CD4-positive, alpha-beta T cell treated with Interleukin-4 for 1 hour (primary cell): ENCODE measurements at regions not wholly inside any gene's neighbourhood (a gene's known extent, or its start where the extent isn't known, plus 50 kb on each side); places are given as distances from the start of the nearest gene placed in this dataset.

Experiments used
- DNase-seq, 2 donors: peaks; one replicate each; pipeline ENCODE4 v3.0.0-alpha.2; 2020 to 2022

DNA sequence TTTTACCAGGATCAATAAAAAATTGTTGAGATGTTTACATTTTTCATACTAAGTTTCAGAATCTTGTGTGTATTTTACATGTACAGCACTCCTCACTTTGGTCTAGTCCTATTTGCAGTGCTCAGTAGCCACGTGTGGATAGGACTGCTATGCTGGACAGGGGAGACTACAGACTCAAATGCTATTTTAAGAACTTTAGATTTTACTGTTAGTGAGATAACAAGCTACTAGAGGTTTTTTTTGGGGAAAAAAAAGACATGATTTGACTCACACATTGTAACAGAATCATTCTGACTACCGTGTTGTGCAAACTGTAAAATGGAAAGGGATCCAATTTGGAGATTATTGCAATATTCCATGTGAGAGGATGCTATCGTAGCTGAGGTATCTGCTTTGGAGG lies 418.9 kb upstream of the PRMT6 start:
- no peak for DNase-seq

DNA sequence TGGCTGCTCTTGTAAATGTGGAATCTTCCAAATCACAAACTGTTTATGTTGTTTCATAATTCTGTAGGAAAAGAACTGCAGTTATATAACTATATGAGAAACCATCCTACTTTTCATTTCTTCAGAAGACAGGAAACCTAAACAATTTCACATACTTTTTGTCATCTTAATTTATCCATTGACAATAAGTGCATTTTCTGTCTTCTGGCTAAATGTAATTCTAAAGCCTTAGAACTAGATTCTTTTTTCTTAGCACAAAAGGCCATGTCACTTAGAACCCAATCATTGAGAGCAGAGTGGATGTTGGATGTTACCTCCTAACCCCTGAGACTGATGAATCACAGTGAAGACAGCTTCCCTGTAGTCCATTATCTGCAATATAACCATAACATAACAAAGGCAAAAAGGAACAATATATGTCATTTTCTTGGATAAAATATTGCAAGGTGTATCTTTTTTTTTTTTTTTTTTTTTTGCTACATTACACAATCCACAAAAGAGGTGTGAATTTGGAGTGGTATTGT lies 410.2 kb upstream of the PRMT6 start:
- no peak for DNase-seq

DNA sequence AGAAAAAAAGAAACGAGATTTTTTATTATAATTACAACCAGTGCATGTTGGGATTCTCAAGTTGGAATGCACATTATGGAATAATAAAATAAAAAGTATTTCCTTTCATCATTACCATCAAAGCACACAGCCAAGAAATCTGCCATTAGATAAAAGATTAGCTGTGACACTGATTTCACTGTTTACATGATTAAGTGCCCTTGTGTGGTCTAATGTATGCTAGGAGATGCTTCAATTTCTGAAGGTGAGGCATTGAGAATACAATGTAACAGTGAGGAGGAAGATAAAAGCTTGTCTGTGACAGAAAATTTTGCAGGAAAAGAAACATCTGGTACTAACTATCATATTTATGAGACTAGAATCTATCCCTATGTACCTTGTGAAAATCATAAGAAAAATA lies 409.7 kb upstream of the PRMT6 start:
- no peak for DNase-seq

DNA sequence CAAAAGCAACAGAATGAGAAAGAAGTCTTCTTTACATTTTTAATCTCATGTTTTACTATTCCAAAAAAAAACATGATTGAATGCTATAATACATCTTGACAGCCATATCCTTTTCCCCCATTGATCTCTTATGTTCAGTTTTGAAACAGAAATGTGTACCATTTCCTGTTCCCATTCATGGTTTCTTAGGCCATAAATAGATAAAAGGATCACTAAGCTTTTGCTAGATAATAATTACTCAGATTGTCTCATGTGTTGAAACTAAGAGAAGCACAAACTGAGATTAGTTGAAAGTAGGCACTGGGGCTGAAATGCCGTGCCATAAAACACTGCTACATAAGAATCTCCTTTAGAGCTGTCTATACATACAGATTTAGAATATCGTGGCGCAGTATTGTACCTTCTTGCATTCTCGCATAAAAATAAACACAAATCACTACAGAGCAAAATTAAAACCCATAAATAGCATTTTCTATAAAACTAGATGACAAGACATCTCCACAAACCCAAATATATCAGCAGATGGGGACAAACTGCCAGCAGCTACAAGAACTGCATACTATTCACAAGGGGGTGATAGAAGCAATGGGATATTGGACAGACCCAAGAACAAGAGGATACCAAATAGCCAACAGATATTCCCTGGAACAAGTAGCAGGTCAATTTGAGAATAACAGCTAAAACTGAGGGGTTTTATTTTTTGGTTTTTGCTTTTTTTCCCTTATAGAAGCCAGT lies 405.3 kb upstream of the PRMT6 start:
- DNase-seq = no peak

DNA sequence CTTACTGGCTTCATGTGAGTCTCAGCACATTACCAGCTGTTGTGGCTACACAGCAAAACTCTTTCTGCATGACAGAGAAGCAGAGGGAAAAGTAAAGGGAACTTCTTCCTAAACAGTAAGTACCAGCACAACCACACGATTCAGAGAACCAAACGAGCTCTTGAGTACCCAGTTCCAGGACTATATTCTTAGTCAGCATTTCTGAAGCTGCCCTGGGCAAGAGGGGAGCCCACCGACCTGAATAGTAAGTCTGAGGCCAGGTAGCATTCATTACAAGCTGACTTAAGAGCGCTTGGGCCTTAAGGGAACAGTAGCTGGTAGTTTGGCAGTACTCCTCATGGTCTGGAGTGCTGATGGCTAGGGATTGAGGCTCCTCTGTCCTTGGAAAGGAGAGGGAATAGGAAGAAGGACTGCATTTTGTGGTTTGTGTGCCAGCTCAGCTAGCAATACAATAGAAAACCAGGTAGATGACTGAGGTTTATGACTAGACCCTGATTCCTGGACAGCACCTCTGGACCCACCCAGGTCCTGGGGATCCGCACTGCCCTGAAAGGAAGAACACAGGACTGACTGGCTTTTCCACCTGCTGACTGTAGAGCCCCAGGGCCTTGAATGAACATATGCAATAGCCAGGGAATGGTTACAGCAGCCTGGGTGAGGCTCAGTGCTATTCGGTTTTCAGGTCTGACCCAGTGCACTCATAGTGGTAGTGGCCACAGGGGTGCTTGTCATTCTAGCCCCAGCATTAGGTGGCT lies 396.8 kb upstream of the PRMT6 start:
- no peak for DNase-seq

DNA sequence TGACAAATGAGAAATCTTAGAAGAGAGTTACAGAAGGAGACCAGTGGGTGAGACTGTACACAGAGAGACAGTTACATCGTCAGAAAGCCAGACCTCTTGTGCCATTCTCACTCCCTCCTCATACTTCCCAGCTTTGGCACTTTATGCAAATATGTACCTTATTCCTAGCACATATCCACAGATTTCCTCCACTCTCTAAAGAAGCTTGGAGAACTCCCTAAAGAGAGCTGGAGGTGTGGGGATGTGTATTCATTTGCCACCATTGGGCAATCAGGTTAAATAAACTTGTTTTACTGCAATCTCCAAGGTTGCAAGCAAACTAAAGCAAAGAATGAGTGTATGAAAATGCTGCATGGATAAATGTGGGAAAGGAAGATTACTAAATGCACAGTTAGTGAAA lies 380.9 kb upstream of the PRMT6 start:
- no peak for DNase-seq

DNA sequence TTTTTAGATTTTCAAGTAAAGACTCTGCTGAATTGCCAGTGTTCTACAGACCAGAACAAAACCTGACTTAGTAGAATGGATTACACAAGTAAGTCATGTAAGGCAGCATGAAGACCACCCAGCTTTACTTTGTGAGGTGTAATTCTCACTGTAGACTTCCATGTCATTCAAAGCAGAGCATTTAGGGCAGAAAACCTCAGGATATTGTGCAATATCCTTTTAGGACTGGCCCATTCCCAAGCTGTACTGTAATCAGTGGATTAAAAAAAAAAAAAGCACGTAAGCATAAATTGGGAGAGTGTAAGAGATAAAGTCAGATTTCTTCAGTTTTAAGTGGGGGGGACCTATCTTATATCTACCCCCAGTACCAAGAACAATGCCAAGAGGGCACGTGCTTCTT lies 380.5 kb upstream of the PRMT6 start:
- no peak for DNase-seq

DNA sequence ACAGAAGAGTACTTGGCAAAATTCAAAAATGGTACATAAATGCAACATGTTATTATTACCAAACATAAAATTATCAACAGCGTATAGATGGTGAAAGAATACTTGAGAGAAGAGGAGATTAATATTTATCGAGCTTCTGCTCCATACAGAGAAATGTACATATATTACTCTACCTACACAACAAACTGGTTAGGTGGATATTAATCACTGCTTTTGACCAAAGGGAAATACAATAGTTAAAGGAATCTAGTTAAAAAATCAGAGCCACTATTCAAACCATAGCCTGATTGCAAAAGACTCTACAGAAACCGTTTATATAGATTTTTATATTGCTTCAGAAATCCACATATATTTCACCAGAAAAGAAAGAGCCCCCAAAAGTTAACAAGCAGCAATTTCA lies 379.3 kb upstream of the PRMT6 start:
- DNase-seq = no peak

DNA sequence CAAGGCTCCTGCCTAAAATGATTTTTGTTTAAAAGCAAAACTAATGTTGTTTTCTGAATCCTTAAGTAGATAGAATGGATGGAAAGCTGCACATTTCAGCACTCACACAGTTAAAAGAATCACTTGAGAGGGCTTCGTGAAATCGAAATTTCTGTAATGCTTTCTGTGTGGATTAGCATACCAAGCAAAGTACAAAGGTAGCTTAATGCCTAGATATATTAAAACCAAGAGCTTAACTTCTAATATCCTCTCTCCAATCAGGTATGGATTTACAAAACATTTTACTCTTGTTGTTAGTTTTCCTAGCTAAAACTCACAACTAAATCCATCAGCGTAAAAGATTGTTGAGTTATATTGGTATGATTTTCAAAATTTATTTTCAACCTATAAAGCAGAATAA lies 378.8 kb upstream of the PRMT6 start:
- DNase-seq = no peak

DNA sequence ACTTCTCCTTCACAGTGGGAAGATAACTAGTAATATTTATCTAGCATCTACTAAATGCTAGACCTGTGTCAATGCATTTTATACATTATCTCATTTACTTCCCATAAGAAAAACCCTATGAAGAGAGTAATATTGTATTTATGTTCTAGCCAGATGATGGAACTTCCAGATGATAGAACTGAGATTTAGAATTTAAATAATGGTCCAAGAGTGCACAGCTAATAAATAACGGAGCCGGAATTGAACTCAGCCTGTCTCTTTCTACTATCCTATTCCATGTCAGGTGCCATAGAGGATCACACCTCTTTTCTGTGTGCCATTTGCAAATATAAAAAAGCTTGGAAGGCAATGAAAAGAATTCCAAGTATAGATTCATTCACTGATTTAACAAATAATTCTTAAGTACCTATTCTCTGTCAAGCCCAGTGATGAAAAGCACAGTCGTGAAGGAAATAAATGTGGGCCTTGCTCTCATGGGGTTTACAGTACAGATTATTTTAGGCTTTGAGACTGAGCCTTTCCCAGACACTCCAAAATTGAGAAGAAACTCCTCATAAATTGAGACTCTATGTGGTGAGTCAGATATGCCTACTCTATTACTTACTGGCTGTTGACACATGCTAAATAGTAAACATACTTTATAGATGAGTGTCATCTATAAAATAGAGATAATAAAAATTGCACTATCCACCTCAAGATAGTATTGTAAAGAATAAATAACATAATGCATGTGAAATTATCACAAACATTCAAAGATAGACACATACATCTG lies 378.0 kb upstream of the PRMT6 start:
- no peak for DNase-seq

DNA sequence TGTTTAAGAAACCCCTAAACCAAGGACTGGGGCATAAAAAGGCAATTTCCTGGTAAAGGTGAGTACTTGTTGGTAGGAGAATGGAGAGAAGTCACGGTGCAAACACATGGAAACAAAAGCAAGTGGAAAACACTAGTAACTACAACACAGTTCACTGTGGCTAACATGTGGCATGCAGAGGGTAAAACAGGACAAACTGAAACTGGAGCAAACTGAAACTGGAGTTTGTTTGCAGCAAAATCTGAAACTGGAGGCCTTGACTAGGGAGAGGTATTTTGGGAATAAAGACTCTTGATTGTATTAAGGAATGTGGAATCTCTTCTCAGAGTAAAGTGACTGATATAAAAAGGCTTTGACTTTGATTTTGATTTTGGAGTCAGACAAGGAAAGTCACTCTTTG lies 376.3 kb upstream of the PRMT6 start:
- no peak for DNase-seq

DNA sequence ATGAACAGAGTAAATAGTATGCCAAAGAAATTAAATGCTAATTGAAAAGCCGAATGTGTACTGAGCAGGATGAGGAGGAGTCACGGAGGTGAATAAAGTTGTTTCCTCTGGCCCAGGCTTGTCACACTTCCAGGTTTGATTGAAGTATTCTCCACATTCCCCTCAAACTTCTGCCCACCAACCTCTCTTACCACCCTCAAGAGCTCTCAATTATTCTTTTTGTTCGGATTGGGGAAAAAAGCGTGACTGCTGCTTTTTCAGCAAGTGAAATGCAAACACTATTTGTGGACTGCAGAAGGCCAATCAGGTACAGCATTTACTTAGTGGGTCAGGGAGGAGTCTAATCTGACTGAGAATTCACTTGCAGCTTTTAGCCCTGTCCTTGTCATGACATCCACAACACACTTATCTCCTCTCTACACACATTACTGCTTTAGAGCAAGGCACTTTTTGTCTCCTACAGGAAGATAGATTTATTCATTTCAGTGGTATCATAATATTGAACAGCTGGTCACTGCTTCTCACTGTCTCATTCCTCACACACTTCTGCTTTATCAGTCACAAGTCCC lies 375.6 kb upstream of the PRMT6 start:
- DNase-seq = no peak

DNA sequence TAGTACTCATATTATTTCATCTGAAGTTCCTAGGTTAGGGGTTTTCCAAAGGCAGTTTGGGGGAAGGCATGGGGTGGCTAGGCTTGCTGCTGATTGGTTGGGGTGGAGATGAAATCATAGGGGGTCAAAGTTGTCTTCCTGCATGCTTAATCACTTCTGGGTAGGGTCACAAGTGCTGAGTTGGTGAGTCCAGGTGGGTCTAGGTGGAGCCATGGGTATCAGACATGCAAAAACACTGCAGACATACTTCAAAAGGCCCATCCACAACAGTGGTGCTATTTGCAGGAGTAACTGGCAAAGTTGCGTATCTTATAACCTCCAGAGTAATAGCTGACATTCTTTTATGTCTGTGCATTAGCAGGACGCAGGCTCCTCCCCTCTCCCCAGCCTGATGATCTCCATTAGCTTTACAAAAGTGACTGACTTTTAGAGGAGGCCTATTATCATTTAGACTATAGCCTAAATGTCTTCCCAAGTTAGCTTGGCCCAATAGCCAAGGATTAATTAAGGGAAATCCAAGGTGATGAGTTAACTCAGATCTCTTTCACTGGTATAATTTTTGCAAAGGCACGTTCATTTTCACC lies 374.4 kb upstream of the PRMT6 start:
- no peak for DNase-seq

DNA sequence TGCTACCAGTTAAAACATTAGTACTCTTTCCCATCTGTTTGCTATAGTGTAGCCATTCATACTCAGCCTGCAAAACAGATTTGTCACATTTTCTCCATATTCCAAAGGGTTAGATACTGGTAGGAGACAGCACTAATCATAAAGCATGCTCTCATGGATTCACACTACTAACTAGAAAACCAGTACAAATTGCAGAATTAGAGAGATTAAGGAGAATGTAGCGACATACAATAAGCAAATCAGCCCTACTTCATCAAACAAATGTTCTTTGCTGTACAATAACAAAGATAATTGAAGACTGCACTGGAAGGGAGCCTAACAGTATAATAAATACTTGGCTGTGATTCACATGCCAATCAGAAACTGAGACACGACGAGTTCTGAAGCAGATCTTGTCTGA lies 368.0 kb upstream of the PRMT6 start:
- no peak for DNase-seq

DNA sequence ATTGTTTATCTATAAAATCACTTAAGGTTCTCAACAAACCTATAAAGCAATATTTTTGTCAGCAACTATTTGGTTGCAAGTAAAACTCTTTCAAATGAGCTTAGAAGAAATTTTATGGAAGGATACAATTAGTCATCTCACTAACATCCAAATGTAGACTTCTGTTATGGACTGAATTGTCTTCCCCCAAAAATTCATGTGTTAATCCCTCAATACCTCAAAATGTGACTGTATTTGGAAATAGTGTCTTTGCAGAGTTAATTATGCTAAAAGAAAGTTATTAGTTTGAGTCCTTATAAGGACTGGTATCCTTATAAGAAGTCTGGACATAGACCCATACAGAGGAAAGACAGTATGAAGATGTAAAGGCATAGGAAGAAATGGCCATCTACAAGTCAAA lies 357.8 kb upstream of the PRMT6 start:
- DNase-seq = no peak

DNA sequence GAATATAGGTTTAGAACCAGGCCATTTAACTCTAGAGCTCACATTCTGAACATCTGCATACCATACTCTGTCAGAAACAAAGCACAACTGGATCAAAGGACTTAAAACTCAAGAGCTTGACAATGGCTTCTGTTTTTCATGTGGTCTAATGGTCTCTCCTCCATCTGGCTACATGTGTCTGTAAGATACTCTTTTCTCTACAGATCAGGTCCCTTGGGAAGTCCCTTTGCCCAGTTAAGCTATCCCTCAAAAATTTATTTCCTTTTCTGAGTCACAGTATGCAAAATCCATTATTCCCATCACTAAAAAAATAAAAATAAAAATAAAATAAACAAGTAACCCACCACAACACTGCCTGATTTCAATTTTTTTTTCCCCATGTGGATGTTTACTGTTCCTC lies 357.0 kb upstream of the PRMT6 start:
- no peak for DNase-seq

DNA sequence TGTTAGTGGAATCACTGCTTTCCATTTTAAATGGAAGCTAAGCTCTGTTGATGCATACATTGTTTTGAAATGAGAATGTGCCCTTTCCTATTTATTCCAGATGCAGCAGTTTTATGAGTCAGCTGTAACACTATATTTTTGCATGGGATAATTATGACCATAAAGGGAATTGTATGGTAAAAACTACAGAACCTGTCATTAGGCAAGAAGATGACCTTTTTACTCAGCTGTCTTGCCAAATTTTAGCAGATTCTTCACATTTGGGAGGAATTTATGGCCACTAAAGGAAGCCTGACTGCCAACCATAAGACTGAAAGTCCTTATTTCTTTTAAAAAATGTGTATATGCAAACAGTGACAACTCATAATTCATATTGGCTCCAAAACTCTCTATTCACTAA lies 356.3 kb upstream of the PRMT6 start:
- DNase-seq = no peak

DNA sequence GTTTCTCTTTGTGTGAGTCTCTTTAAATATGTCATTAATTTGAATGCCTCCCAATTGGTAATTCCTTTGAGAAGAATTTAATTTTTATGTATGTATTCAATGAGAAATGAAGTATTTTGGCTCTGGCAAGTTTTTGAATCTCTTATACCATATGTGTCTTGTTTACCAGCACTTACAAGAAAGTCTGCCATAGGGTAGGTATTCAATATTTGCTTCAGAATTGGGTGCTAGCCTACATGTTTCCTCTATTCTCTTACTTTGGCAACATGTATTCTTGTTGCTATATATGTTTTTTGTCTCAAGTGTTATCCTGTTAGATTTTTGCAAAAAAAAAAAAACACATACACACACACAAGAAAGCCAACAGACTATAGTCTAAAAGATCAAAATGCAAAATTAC lies 350.5 kb upstream of the PRMT6 start:
- DNase-seq = no peak

DNA sequence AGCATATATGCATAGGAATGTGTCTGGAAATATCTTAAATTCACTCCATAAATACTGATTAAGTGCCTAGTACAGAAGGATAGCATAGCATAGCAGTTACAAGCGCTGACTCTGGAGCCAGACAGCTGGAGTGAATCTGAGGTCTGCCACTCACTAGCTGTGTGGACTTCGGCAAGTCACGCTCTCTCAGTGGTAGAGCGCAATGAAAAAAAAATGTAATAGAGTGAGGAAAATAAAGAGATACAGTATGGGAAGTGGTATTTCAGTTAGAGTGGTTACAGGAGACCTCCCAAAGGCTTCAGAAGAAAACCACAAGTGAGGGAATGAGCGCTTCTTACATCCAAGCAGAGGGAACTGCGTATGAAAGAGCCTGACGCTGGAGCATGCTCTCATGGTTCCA lies 338.9 kb upstream of the PRMT6 start:
- DNase-seq = no peak

DNA sequence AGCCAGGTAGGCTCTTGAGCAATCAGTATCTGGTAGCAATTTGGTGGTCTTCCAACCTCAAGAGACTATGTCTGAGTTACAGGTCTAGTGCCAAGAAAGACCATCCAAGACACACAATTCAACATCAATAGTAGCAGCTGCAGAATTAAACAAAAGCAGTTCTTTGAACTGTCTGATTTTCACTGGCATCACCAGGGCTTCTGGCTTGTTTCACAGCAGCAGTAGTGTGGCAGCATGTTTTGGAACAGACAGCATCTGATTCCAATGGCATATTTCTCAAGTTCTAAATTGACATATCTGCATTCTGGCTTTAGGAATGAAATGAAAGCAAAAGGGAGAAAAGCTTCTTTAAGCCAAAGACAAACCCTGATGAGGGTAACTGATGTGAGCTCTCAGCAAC lies 334.7 kb upstream of the PRMT6 start:
- no peak for DNase-seq

DNA sequence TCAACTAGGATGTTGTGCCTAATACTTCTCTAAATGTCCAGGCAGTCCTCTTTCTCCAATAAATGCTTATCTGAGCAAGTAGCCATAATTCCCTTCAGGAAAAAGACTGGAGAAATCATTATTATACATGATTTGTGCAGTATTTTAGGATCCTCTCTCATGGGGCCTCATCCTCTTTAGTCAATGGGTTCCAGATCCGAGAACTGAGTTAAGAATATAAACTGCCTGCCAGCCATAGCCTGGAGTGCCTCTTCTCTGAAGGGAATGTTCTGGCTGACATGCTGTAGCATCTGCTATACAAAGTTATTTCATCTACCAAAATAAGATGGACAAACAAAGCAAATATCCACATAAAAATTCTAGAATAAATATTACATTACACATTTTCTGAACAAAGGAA lies 334.0 kb upstream of the PRMT6 start:
- no peak for DNase-seq

DNA sequence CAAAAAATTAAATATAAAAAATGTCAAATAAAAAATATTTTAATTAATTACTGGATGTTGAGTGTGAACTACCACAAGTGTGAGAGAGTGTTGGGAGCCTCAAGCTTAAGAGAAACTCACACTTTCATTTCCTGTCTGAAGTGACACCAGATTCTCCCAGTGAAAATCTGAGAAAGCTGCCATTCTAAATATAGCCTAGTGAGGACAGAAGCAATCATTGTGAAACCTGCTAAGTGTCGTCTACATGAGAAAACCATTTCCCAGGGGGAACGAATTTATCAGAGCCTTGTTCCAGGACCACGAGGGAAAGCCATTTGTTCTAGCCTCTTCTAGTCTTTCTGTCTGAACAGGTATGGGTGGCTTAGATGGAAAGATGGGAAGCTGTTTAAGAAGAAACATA lies 329.3 kb upstream of the PRMT6 start:
- no peak for DNase-seq

DNA sequence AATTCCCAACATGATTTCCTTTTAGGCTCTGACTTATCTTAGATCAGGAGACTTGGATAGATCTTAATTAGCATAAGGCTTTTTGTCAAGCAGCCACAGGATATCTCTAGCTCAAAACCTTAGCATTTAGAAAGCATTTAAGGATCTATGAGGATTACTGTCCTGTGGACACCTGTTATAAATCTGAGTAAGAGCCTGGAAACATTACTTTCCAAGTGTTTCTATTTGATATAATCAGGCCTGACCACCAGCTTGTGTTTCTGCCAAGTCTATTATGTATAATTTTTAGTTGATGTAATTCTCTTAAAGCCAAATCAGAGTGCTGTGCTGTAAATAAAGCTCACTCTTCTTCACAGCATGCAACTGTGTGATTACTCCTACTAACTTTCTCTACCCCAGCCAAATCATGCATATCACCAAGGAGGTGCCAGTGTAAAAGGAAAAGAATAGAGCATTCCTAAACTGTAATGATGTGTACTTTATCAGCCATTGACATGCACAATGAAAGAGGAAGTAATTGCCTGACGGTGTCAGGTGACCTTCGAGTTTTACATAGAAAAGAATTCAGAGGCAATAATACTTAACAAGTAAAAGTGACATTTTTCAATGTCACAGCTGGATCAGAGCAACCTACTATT lies 309.9 kb upstream of the PRMT6 start:
- DNase-seq = no peak
